NCI-H146 (cell line): ENCODE measurements at regions not wholly inside any gene's neighbourhood (a gene's known extent, or its start where the extent isn't known, plus 50 kb on each side); places are given as distances from the start of the nearest gene placed in this dataset.

Experiments used
- DNase-seq: peaks from one replicate; lab custom pipeline; 2025; lab: John Stamatoyannopoulos, UW

DNA sequence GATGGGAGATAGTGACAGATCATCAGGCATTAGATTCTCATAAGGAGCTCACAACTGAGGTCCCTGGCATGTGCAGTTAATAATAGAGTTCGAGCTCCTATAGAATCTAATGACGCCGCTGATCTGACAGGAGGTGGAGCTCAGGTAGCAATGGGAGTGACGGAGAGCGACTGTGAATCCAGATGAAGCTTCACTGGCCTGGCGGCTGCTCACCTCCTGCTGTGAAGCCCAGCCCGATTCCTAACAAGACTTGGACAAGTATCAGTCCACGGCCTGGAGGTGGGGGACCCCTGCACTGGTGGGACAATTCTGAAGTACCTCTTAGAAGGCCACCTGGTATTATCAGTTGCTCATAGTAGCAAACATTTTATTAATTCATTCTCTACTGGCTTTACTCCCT, 377.9 kb upstream of the ITGA1 start:
- DNase-seq, result no peak

GRCh38 chr5:52419357-52419756, 368.4 kb upstream of the ITGA1 start:
- no peak for DNase-seq

DNA sequence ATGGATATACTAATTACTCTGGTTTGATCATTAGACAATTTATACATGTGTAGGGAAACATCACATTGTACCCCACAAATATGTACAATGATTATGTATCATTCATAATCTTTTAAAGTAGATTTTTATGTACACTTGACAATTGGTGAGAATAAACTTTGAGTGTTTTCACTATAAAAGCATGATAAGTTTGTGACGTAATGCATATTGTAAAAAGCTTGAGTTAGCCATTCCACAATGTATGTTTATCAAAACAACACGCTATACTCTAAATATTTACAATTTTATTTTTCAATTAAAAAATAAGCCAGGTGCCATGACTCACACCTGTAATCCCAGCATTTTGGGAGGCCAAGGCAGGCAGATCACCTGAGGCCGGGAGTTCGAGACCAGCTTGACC, 360.1 kb upstream of the ITGA1 start:
- no peak for DNase-seq

DNA sequence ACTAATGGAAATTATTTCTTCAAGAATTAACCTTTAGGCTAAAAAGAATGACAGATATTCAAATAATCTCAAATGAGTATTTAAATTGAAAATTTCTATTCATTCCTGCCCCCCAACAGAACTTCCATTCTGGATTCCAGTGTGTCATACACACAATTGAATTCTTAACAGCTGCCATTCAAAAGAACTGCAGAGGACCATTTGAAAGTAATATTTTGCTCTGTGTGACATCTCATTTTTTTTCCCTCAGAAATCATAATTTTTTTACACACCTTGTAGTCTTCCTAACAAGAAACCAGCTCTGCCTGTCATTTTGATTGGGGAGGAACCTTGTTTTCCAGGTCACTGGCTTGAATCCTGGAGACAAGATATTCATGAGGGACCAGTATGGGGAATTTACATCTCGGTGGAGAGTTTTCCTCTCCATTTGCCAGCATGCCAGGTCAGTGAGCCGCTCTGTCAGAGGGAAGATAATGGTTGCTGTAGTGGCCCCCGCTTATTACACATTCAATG, 358.7 kb upstream of the ITGA1 start:
- no peak for DNase-seq

DNA sequence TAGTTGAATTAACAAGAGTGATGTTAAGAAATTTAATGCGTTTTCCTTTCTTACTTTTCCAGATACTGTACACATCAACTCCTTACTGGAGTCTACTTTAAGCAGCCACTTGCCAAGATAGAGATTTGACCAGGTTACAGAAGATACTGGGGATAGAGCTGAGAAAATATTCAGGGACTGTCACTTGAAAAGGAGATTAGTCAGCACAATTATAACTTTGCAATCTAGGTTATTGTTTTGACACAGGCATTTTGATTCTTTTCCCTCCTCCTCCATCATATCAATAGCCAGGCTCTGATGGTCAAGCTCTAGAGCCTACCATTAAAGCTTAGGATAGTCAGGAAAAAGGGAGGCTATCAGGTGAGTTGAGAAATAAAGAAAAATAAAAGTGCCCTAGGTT, 345.9 kb upstream of the ITGA1 start:
- no peak for DNase-seq

GRCh38 chr5:52443187-52443586, 344.5 kb upstream of the ITGA1 start:
- no peak for DNase-seq

DNA sequence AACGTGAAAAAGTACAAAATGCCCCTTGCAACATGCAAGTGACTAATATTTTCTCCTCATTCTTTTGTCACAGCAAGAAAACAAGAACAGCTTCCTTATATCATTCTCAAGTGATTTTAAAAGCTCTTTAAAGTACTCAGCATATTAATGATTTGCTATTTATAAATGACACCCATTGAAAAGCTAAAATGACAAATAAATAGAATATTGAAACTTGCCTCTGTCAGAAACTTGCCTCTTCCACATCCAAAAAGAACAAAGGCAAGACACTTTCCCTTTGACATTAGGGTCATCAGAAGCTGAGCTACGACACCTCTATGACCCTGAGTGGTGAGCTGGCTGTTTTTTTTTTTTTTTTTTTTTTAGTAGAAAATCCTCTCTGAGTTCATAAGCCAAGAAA, 339.6 kb upstream of the ITGA1 start:
- DNase-seq, result no peak

DNA sequence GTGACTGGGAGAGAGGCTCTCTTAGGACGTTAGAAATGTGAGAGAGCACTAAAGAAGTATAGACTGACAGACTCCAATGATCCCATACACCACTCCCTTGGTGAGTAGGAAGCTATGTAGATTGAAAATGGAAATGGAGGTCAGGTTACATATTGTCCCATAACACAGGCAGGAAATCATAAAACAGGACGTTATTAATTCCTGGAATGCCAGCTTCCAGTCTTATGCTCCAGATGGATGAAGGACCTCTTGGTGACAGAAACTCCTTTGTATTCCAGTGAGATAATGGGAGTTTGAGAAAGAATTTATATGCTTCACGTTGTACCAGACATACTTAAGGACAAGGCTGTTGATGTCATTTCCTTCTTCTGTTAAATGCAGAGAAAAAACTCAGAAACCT, 338.2 kb upstream of the ITGA1 start:
- DNase-seq, result no peak

DNA sequence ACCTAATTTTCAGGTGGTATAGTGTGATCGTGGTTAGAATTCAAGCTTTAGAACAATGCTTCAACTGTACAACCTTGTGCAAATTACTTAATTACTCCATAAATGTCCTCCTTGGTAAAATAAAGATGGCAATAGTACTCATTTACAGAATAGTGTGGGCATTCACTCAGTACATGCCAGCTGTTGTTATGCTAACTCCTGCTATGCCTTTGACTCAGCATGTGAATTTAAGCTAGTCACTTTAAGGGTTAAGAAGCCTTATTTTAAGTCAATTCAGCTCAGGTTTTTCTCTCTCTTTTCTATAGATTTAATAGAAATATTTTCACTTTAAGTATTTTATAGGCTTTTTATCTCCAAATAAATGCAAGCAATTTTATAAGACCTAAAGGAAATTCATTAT, 335.6 kb upstream of the ITGA1 start:
- no peak for DNase-seq

DNA sequence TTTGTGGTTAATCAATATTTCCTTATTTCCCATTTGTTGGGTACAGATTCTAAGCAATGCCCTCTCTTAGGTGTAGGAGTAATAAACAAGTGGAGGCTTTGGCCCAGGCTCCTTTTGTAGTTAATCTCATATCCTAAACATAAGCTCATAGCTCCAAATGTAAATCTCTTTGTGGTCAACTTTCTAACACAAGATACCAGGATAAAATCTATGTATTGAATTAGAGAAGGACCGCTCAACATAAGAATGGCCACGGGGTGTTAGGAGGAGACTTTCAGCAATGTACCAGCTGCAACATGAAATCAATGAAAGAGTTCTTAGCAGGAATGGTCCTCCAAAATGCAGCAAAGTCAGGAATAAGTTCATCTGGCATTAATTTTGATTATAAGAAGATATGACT, 334.5 kb upstream of the ITGA1 start:
- no peak for DNase-seq

GRCh38 chr5:52455920-52456319, 331.8 kb upstream of the ITGA1 start:
- DNase-seq, result no peak

GRCh38 chr5:52457810-52458209, 329.9 kb upstream of the ITGA1 start:
- DNase-seq, result peak; percentile 54

- DNase-seq, result peak; percentile 56
Observed at GRCh38 chr5:52466113-52466512, 321.6 kb upstream of the ITGA1 start.

GRCh38 chr5:52466749-52467520, 320.8 kb upstream of the ITGA1 start:
- DNase-seq, result no peak

- no peak for DNase-seq
Observed at GRCh38 chr5:52468976-52469375, 318.7 kb upstream of the ITGA1 start.

GRCh38 chr5:52469420-52469819, 318.3 kb upstream of the ITGA1 start:
- no peak for DNase-seq

- no peak for DNase-seq
Observed at GRCh38 chr5:52469835-52470234, 317.9 kb upstream of the ITGA1 start.

GRCh38 chr5:52476346-52476745, 311.4 kb upstream of the ITGA1 start:
- DNase-seq, result no peak

DNA sequence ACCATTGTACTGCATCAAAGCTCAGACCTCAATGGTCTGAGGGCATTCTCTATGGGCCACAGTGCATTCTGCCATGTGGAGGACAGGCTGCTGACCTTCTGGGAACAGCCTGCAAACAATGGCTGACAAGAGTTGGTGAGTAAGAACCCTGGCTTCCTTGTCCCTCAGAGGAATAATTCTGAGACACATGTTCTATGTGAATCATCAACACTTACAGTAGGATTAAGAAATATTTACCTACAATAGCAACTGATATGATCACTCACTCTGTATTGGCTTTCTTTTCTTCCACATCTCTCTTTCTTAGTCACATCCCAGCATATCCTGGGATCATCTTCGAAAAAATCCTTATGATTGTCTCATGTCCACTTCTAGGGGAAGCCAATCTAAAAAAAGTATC, 306.5 kb upstream of the ITGA1 start:
- no peak for DNase-seq

GRCh38 chr5:52481851-52482250, 305.9 kb upstream of the ITGA1 start:
- DNase-seq, result no peak

- DNase-seq, result peak; percentile 91
Observed at GRCh38 chr5:52491071-52491787, 296.5 kb upstream of the ITGA1 start.

GRCh38 chr5:52491818-52492217, 295.9 kb upstream of the ITGA1 start:
- peak; percentile 56 for DNase-seq

GRCh38 chr5:52497133-52497693, 290.5 kb upstream of the ITGA1 start:
- DNase-seq, result no peak
